Progenitor cell of endocrine pancreas (in vitro differentiated cells): ENCODE measurements at regions not wholly inside any gene's neighbourhood (a gene's known extent, or its start where the extent isn't known, plus 50 kb on each side); places are given as distances from the start of the nearest gene placed in this dataset.

Source experiments
- DNase-seq: peaks from one replicate; pipeline ENCODE4 v3.0.0; 2021; ENCODE audit warnings: low spot score; ENCODE audit not compliant: unreplicated experiment
- H3K27ac Mint-ChIP-seq: 2 replicates; pipeline ENCODE4 v1.8.0; 2021; ENCODE audit warnings: mild to moderate bottlenecking, moderate library complexity, mixed read lengths
- H3K27me3 Mint-ChIP-seq: 2 replicates; pipeline ENCODE4 v1.8.0; 2021; ENCODE audit warnings: mixed read lengths
- H3K36me3 Mint-ChIP-seq: 2 replicates; pipeline ENCODE4 v1.8.0; 2022; ENCODE audit warnings: mixed read lengths; ENCODE audit not compliant: insufficient read depth
- H3K4me1 Mint-ChIP-seq: 2 replicates; pipeline ENCODE4 v1.8.0; 2021; ENCODE audit warnings: low read depth, mixed read lengths
- H3K4me3 Mint-ChIP-seq: 2 replicates; pipeline ENCODE4 v1.8.0; 2021; ENCODE audit warnings: low read depth, mild to moderate bottlenecking, moderate library complexity, mixed read lengths
- H3K9me3 Mint-ChIP-seq: 2 replicates; pipeline ENCODE4 v1.8.0; 2021; ENCODE audit warnings: low read depth, mixed read lengths
- CTCF ChIP-seq: fragments of 200-600 bp; sonication (generic); IDR thresholded peaks from one replicate; pipeline ENCODE4 v1.5.0; 2021; ENCODE audit warnings: antibody characterized with exemption, mild to moderate bottlenecking; ENCODE audit not compliant: unreplicated experiment

- H3K9me3 Mint-ChIP-seq, result peaks cover 4% of the 10 kb centered on the region
- no peak for DNase-seq
- H3K4me1 Mint-ChIP-seq, result peaks cover 4% of the 10 kb centered on the region
- H3K27ac Mint-ChIP-seq, result no peak overlapping the region
- no peaks in the 10 kb centered on the region for H3K36me3 Mint-ChIP-seq
- H3K4me3 Mint-ChIP-seq, result no peak overlapping the region
- H3K27me3 Mint-ChIP-seq, result no peaks in the 10 kb centered on the region
- no peak for TF ChIP-seq CTCF
Measured at GRCh38 chr12:91793676-91794075, 352.0 kb downstream of the BTG1 start.

GRCh38 chr12:91792597-91792996 lies 353.0 kb downstream of the BTG1 start:
- Mint-ChIP-seq H3K4me3 (no peak overlapping the region), H3K9me3 (peaks cover 4% of the 10 kb centered on the region), H3K4me1 (peaks cover 4% of the 10 kb centered on the region), H3K27ac (no peak overlapping the region), H3K27me3 (no peaks in the 10 kb centered on the region), H3K36me3 (no peaks in the 10 kb centered on the region)
- no peak for TF ChIP-seq CTCF
- DNase-seq, result no peak

GRCh38 chr12:91786499-91787272 lies 359.0 kb downstream of the BTG1 start:
- H3K4me3 Mint-ChIP-seq, result no peak overlapping the region
- H3K27ac Mint-ChIP-seq, result no peak overlapping the region
- TF ChIP-seq CTCF, result no peak
- no peaks in the 10 kb centered on the region for H3K27me3 Mint-ChIP-seq
- peaks cover 14% of the 10 kb centered on the region for H3K4me1 Mint-ChIP-seq
- DNase-seq, result no peak
- H3K9me3 Mint-ChIP-seq, result no peaks in the 10 kb centered on the region
- H3K36me3 Mint-ChIP-seq, result no peaks in the 10 kb centered on the region

GRCh38 chr12:91785655-91786498 lies 359.8 kb downstream of the BTG1 start:
- no peaks in the 10 kb centered on the region for H3K9me3 Mint-ChIP-seq
- DNase-seq, result no peak
- no peak for TF ChIP-seq CTCF
- peaks cover 14% of the 10 kb centered on the region for H3K4me1 Mint-ChIP-seq
- H3K27me3 Mint-ChIP-seq, result no peaks in the 10 kb centered on the region
- no peaks in the 10 kb centered on the region for H3K36me3 Mint-ChIP-seq
- no peak overlapping the region for H3K4me3 Mint-ChIP-seq
- H3K27ac Mint-ChIP-seq, result no peak overlapping the region

- H3K27ac Mint-ChIP-seq, result no peak overlapping the region
- H3K36me3 Mint-ChIP-seq, result no peaks in the 10 kb centered on the region
- H3K27me3 Mint-ChIP-seq, result no peaks in the 10 kb centered on the region
- no peak overlapping the region for H3K4me3 Mint-ChIP-seq
- no peak for TF ChIP-seq CTCF
- H3K9me3 Mint-ChIP-seq, result no peaks in the 10 kb centered on the region
- peaks cover 18% of the 10 kb centered on the region for H3K4me1 Mint-ChIP-seq
- DNase-seq, result no peak
Measured at GRCh38 chr12:91781114-91781513, 364.5 kb downstream of the BTG1 start.
